ENCODE measurements at regions not wholly inside any gene's neighbourhood (a gene's known extent, or its start where the extent isn't known, plus 50 kb on each side); places are given as distances from the start of the nearest gene placed in this dataset.

- CTCF ChIA-PET (ENCODE audit: unreplicated experiment), result no interaction called here
- H3K27ac ChIP-seq (ENCODE audit: low read depth, low read length, poor library complexity, severe bottlenecking), result no peak overlapping the region
Measured at GRCh38 chr2:157197848-157198247, 59.7 kb upstream of the GALNT5 start.

GRCh38 chr2:157203651-157204050 lies 53.9 kb upstream of the GALNT5 start:
- no peak overlapping the region for H2AFZ ChIP-seq (ENCODE audit: low read length)
- H3K9me2 ChIP-seq (ENCODE audit: insufficient read depth, low read length), result no peaks in the 10 kb centered on the region
- intact Hi-C loops (cut with micrococcal nuclease; ENCODE audit: unreplicated experiment), result no loop called here
- H3K4me3 ChIP-seq (ENCODE audit: low read depth, low read length, poor library complexity, severe bottlenecking), result no peak overlapping the region
- no peak for DNase-seq (ENCODE audit: low spot score)
- no peaks in the 10 kb centered on the region for H3K9me3 ChIP-seq (ENCODE audit: low read length)
- H3K4me1 ChIP-seq (ENCODE audit: insufficient read depth, low read length, poor library complexity, severe bottlenecking), result no peaks in the 10 kb centered on the region
- no peak overlapping the region for H3K27ac ChIP-seq (ENCODE audit: low read depth, low read length, poor library complexity, severe bottlenecking)
- POLR2A ChIA-PET, result no interaction called here
- CTCF ChIA-PET (ENCODE audit: unreplicated experiment), result no interaction called here
- H4K20me1 ChIP-seq (ENCODE audit: insufficient read depth, low read length), result no peaks in the 10 kb centered on the region
- BruUV-seq (replicated peaks), result no TSS peak
- no peaks in the 10 kb centered on the region for H3K79me2 ChIP-seq (ENCODE audit: insufficient read depth, low read depth, low read length)
- no peak overlapping the region for H3K4me2 ChIP-seq (ENCODE audit: low read length)
- no peaks in the 10 kb centered on the region for H3K36me3 ChIP-seq (ENCODE audit: insufficient read depth, low read length)
- TF ChIP-seq CTCF (conservative IDR thresholded peaks at IDR 0.05; ENCODE audit: low read length) (no peak), EZH2phosphoT487 (IDR thresholded peaks at IDR 0.05; ENCODE audit: borderline replicate concordance, low read depth, low read length) (no peak)

More at GRCh38 chr2:157197848-157198247, 59.7 kb upstream of the GALNT5 start:
- no peak overlapping the region for H3K4me3 ChIP-seq (ENCODE audit: low read depth, low read length, poor library complexity, severe bottlenecking)
- H3K9me2 ChIP-seq (ENCODE audit: insufficient read depth, low read length), result no peaks in the 10 kb centered on the region
- intact Hi-C loops (cut with micrococcal nuclease; ENCODE audit: unreplicated experiment), result loop anchor here (10.0 kb wide), 2 partner anchors 613 to 1823 kb away; no protein-coding TSS in a partner anchor
- no peak overlapping the region for H3K4me2 ChIP-seq (ENCODE audit: low read length)
- no peaks in the 10 kb centered on the region for H3K79me2 ChIP-seq (ENCODE audit: insufficient read depth, low read depth, low read length)
- H3K36me3 ChIP-seq (ENCODE audit: insufficient read depth, low read length), result no peaks in the 10 kb centered on the region
- no peaks in the 10 kb centered on the region for H3K4me1 ChIP-seq (ENCODE audit: insufficient read depth, low read length, poor library complexity, severe bottlenecking)
- POLR2A ChIA-PET, result no interaction called here
- no peak for DNase-seq (ENCODE audit: low spot score)
- no TSS peak for BruUV-seq (replicated peaks)
- no peaks in the 10 kb centered on the region for H4K20me1 ChIP-seq (ENCODE audit: insufficient read depth, low read length)
- TF ChIP-seq EZH2phosphoT487 (IDR thresholded peaks at IDR 0.05; ENCODE audit: borderline replicate concordance, low read depth, low read length), result no peak
- no peak for TF ChIP-seq CTCF (conservative IDR thresholded peaks at IDR 0.05; ENCODE audit: low read length)
- no peak overlapping the region for H2AFZ ChIP-seq (ENCODE audit: low read length)
- H3K9me3 ChIP-seq (ENCODE audit: low read length), result no peaks in the 10 kb centered on the region

GRCh38 chr2:157204401-157204800 lies 53.1 kb upstream of the GALNT5 start:
- H3K4me1 ChIP-seq (ENCODE audit: insufficient read depth, low read length, poor library complexity, severe bottlenecking), result no peaks in the 10 kb centered on the region
- no peak for DNase-seq (ENCODE audit: low spot score)
- no peaks in the 10 kb centered on the region for H3K79me2 ChIP-seq (ENCODE audit: insufficient read depth, low read depth, low read length)
- H3K9me2 ChIP-seq (ENCODE audit: insufficient read depth, low read length), result no peaks in the 10 kb centered on the region
- no peaks in the 10 kb centered on the region for H3K36me3 ChIP-seq (ENCODE audit: insufficient read depth, low read length)
- no peak overlapping the region for H2AFZ ChIP-seq (ENCODE audit: low read length)
- H3K27ac ChIP-seq (ENCODE audit: low read depth, low read length, poor library complexity, severe bottlenecking), result no peak overlapping the region
- TF ChIP-seq CTCF (conservative IDR thresholded peaks at IDR 0.05; ENCODE audit: low read length) (no peak), EZH2phosphoT487 (IDR thresholded peaks at IDR 0.05; ENCODE audit: borderline replicate concordance, low read depth, low read length) (no peak)
- H4K20me1 ChIP-seq (ENCODE audit: insufficient read depth, low read length), result no peaks in the 10 kb centered on the region
- intact Hi-C loops (cut with micrococcal nuclease; ENCODE audit: unreplicated experiment), result no loop called here
- ChIA-PET CTCF (ENCODE audit: unreplicated experiment) (no interaction called here), POLR2A (no interaction called here)
- no TSS peak for BruUV-seq (replicated peaks)
- H3K4me2 ChIP-seq (ENCODE audit: low read length), result no peak overlapping the region
- H3K4me3 ChIP-seq (ENCODE audit: low read depth, low read length, poor library complexity, severe bottlenecking), result no peak overlapping the region
- H3K9me3 ChIP-seq (ENCODE audit: low read length), result no peaks in the 10 kb centered on the region

Measured in OCI-LY7 (cell line).